NCI-H2171 treated with DMSO at 0.1 percent for 48 hours (cell line): ENCODE measurements at regions not wholly inside any gene's neighbourhood (a gene's known extent, or its start where the extent isn't known, plus 50 kb on each side); places are given as distances from the start of the nearest gene placed in this dataset.

ENCODE experiments used
- DNase-seq: peaks from one replicate; lab custom pipeline; 2025; lab: John Stamatoyannopoulos, UW

DNA sequence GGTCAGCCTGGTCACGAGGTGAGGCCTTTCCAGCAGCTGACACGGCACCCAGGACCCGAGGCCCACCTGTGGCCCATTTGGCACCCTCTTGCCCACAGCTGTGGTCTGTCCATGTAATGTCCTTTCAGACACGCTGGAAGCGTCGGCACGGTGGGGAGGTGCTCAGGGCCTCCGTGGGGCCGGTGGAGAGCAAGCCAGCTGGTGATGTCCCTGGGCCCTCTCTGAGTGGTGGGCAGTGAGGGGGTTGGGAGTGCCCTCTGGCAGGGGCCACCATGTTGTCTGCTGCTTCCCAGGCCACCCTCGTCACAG lies 97.3 kb upstream of the ZNF469 start:
- no peak for DNase-seq

DNA sequence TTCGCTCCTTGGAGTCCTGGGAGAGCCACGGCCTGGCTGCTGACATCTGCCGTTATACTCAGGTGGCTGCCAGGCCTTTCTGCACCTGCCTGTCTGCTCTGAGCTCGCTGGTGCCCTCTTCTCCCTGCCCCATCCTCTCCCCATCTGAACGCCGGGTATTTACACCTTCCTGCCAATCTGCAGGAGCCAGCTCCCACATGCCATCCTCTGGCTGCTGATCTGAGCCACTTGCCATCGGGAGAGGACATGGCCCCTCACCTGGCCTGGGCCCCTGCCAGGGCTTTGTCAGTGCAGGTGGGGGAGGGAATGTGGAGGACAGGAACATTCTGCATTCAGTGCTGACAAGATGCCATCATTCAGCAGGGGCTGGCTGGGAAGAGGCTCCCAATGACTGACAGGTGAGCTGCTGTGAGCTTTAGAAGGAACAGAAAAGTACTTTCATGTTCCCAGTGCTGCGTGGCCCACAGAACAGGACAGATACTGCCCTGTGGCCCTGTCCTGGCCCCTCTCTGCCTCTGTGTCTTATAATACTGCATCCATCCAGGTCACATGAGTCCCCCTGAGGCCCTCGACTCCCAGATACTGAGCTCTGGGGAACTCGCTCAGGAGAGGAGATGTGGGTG lies 96.3 kb upstream of the ZNF469 start:
- peak; percentile 88 for DNase-seq

DNA sequence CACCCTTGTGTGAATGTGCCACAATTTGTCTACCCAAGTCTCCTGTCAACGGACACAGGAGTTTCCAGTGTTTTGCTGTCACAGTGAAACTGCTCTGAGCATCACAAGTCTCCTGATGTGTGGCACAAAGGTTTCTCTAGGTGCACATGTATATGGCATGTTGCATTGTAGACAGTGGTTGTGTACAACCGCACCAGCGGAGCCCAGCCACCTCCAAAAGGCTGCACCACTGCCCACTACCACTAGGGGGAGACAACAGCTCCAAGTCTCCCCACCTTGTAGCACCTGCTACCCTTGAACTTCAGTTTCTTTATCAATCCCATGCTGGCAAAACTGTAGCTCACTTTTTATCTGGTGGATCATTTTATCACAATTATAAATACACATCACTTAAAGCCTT lies 95.5 kb upstream of the ZNF469 start:
- DNase-seq = peak; percentile 48

DNA sequence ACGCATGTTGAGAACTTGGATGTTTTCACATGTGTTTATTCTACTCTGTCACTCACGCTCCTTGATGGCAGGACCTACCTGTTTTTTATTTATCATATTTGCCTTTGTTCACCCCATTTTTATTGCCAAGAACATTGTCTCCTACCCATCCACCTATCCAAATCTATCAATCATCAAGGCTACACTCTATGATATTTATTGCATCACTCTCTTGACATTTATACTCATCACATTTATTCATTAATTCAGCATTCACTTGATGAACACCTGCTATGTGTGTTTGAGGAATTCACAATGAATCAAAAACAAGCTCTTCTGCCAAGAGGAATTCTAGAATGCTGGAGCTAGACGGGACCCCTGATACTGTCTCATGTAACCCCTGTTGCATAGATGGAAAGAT lies 94.5 kb upstream of the ZNF469 start:
- no peak for DNase-seq

DNA sequence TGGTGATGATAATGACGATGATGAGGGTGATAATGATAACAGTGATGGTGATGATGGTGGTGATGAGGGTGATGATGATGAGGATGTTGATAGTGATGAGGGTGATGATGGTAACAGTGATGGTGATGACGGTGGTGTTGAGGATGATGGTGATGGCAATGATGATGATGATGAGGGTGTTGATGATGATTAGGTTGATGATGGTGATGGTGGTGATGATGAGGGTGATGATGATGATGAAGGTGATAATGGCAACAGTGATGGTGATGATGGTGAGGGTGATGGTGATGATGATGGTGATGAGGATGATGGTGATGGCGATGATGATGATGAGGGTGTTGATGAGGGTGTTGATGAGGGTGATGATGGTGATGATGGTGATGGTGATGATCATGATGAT lies 93.8 kb upstream of the ZNF469 start:
- DNase-seq = no peak

DNA sequence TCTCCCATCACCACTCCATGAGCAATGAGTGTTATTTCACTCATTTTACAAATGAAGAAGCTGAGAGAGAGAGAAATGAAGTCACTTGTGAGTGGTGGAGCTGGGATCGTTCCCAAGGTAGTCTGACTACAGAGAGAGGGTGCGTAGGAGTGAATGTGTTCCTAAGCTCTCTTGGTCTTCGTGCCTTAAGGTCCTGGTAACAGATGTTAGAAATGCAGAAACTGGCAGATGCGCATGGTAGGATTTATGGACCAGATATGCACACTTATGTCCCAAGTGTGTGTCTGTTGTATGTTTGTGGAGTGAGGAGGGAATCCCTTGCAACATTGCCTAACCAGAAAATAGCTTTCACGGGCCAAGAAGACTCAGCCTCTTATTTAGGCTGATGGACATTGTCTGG lies 93.2 kb upstream of the ZNF469 start:
- no peak for DNase-seq

DNA sequence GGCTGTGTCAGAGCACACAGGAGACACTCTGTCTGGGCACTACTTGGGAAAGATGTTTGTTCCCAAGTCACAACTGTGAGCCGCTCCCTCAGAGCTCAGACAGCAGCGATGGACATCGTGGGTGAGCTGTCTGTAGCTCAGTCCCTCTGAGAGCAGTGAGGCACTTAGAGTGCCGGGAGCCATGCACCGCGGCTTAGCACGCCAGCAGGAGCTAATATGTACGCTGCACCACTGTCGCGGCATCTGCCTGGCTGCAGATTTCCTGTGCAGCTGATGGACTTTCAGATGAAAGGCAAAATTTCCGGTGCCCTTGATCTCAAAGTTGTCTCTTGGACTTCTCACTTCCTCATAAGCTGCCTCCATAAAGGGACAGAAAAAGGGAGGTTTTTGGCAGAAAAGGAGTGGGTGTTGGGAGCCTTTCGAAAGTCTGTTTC lies 92.8 kb upstream of the ZNF469 start:
- no peak for DNase-seq

DNA sequence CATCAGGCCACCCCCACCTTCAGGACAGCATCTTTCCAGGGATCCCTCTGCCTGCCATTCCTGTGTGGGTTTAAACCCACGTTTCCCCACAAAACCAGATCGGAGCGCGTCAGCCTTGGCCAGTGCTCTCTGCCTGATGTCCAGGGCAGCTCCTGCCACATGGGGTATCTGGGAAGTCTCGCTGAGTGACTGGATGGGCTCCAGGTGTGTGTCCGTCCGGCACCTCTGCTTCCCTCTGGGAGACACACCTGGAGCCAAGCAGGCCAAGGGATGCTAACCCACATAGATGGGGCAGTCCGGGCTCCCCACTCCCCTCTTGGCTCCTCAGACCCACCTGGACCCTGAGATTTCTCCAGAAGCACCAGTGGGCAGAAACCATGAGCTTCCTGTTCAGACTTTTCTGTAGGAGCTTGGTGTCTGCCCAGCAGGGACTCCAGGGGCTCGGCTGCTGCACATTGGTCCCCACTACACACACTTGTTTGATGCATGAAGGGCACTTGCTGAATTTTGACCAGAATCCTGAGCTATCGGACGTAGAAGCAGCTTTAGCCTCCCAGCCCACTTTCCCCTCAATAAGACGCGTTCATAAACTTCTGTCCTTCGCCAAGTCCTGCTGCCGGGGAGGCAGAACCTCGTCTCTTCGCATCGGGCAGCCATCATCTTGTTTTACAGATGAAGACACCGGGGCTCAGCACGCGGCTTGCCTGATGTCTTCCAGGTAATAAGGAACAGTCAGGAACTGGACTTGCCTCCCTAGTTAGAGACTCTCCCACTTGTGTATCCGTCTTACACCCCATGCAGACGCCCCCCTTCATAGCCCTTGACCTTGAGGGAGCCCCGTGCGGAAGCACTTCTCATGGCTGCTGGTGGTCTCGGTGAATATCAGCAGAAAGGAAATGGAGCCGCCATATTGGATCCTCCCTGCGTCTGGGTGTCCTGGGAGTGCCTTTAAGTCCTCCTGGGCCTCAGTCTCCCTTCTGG lies 91.6 kb upstream of the ZNF469 start:
- no peak for DNase-seq

DNA sequence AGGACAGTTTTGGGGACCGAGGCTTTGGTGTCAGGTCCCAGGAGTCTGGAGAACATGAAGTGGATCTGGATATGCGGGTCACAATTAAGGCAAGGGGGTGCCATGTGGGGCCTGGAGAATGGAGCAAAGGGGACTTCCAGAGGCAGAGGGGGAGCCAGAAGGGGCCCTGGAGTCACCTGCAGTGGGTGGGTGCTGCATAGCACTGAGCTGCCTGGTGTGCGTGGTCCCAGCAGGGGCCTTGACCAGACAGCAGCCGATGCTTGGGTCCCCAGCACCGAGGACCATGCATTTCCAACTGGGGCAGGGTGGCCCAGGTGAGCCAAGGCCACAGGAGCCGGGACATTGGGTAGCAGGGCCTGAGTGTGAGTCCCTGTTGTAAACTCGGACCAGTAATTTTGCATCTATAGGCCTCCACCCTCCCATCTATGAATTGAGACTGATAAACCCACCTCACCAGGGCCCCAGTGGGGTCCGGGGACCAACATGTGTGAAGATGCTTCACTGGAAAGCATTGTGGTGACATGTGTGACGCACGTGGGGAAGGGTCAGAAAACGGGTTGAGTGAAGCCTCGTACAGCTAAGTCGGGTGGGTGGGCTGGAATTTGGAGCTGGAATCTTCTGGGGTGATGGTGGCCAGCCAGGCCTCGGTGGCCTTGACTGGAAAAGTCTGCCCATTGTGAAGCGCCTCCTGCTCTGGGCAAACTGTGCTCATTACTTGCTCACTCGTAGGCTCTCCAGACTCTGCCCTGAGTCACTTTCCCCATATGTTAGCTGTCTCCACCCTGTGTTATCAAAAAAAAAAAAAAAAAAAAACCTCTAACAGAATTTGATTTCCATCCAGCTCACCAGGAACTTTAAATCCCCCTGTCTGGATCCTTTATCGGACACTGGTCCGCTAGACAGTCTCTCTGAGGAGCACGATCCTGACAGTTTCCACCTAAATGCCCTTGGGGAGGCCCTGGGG lies 90.5 kb upstream of the ZNF469 start:
- DNase-seq = peak; percentile 5

DNA sequence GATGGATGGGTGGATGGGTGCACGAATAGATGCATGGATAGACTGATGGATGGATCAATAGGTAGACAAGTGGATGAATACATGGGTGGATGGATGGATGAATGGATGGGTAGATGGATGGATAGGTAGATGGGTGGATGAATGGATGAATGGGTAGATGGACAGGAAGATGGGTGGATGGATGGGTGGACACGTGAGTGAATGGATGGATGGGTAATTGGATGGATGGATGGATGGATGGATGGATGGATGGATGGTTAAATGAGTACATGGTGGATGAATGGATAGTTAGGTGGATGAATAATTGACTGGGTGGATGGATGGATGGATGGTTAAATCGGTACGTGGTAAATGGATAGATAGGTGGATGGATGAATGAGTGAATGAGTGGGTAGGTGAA lies 89.7 kb upstream of the ZNF469 start:
- DNase-seq = no peak

DNA sequence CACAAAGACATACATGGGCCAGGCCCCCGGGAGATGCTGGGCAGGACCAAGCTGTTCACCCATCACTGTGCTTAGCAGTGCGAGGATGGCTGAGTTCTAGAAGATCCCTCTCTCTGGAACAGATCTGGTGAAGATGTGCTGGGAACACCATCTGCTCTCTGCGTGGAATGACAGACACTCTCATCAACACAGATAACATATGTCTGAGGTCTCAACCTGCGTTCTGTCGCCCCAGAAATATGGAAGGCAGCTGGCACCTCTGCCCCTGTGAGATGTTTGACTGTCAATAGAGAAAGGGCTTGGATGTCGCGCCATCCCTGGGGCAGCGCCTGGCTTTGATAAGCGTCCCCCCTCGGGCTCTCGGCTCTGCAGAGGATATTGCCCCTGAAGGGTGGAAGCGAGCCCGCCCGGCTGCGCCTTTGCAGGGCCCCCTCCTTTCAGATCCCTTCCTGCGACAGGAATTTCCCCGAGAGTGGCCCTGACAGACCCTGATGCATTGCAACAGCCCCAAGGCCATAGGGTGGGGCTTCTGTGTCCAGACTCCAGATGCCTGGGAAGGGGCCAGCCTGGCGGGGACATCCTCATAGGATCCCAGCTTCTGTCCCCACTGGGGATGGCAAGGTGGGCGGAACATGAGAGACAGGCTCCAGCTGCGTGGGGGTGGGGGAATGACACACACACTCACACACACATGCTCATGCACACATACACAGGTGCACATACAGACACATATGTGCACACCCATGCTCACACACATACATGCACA lies 86.9 kb upstream of the ZNF469 start:
- DNase-seq = peak; percentile 80

DNA sequence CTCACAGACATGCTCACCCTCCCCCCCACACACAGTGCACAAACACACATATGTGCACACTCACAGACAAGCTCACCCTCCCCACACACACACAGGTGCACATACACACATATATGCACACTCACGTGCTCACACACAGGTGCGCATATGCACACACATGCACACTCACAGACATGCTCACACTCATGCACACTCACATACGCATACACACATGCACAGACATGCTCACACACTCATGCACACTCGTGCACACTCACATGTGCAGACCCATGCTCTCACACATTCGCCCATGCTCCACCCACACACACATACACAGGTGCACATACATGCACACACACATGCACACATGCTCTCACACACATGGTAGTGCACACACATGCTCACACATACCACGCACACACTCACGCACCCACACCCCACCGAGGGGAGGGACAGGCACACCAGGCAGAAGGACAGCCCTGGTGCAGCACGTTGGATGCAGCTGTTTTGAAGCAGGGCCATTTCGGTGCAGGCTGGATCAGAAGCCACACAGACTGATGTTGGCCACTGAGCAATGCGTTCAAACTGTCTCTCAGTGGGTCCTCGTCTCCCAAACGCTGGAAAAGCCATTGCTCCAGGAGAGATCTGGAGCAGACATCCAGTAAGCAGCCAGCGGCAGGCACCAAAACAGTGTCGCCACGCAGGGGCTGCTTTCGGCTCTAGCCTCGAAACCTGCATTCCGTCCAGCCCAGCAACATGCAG lies 86.2 kb upstream of the ZNF469 start:
- DNase-seq = no peak

DNA sequence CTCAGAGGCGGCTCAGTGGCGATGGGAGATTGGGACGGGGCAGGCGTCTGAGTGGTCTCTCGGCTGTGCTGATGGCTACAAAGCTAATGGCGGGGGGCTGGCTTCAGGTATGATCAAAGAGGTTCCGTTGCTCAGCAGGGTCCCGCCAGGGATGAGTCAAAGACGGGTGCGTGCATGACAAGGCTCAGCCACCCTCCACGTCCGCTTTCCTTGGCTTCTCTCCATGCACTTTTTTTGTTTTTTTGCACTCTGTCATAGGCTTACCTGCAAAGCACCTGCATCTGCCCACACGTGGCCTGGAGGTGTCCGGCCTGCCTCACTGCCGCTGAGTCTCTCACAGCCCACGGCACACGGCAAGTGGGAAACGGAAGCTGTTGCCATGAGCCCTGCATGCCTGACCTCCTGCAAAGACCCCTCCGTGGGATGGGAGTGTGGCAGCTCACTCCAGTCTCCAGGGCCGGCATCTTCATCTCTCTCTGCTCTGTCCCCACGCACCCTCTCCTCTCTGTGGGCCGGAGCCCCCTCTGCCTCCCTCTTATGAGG lies 85.5 kb upstream of the ZNF469 start:
- DNase-seq = no peak

DNA sequence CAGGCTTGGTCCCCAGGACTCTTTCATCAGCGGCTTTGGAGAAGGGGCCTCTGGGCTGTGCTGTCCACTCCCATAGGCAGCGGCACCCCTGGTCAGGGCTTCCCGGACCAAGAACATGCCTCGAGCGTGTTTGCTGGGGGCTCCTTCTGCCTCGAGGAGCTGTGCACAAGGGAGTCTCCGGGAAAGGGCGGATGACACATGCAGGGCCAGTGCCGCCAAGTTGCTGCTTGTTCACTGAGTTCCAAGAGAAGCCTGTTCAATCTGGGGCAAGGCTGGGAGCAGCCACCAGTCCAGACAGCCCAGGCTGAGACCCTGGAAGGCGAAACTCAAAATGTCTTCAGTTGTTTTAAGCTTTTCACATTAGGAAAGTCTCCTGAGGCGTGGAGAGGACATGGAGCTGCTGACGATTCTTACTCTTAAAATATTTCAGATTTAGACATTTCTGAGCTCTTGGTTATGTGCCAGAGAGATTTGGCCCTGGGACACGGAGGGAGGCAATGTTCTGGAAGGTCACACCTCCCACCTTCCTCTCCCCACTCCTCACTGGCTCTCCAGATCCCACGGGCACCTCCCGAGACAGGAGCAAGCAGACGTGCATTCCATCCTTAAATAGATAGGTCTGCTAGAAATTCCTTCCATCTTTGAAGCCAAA lies 84.5 kb upstream of the ZNF469 start:
- DNase-seq = no peak

DNA sequence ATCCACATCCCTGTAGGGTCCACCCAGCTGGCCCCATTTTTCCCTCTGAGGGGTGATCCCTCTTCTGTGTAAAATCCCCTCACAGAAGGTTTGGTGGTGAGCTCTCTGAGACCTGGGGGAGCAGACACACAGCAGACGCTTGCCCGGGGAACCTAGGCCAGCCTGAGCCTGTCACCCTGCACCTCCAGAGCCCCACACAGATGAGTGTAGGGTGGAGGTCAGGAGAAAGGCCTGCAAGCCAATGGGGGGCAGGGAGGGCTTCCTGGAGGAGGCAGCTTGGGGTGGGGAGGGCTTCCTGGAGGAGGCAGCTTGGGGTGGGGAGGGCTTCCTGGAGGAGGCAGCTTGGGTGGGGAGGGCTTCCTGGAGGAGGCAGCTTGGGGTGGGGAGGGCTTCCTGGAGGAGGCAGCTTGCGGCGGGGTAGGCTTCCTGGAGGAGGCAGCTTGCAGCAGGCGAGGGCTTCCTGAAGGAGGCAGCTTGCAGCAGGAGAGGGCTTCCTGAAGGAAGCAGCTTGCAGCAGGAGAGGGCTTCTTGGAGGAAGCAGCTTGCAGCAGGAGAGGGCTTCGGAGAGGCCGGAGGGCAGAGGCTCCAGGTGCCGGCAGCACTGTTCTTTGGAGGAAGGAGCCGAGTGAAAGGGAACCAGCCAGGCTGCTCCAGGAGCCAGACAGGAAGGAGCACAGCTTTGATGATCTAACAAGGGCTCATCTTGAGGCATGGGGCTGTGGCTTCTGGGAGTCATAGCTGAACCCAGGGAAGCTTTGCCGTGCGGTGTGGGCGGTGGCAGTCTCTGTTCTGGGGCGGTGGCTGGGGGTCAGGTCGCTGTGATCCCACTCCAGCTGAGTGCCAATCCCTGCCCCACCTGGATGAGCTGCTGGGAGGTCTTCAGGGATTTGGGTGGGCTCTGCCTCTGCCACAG lies 83.7 kb upstream of the ZNF469 start:
- DNase-seq = no peak

DNA sequence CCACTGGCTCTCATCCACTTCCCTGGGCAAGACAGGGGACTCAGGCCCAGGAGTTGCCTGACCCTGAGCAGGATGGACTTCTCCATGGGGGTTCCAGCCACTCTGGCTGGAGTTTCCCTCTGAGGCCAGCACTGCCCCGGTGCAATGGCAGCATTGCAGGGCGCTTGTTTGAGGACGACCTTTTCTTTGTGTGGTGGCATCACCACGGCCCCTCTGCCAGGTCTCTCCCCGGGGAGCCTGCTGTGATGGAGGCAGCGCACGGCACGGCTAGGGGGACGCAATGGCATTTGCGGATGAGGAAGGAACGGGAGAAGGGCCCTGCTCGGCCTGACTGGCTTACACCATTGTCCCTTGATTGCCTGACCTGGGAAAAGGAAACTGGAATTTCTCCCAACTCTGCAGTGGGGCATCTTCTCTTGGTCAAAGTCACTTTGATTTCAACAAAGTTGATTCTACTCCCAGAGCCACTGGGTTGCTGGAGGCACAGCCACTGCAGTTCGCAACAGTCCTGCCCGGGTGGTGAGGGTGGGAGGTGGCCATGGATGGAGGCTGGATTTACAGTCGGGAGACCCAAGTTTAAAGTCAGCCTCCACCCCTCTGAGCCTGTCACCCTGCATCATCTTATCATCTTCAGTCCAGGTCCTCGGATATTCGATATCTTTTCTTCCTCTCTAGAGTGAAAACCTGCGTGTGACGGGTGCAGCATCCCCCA lies 82.9 kb upstream of the ZNF469 start:
- DNase-seq = no peak

DNA sequence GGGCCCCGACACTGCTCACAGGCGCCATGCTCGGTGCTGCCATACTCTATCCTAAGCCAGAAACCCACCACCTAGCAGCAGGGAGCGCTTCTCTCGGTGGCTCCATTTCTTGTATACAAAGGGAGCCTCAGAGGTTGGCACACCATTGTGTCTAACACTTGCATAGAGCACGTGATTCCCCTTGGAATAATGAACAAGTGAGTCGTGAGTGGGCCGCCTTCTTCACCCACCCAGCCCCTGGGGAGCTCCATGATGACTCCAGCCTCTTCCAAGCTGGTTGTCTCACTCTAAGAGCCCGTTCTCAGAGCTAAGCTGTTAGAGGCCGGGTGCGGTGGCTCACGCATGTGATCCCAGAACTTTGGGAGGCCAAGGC lies 82.3 kb upstream of the ZNF469 start:
- no peak for DNase-seq

DNA sequence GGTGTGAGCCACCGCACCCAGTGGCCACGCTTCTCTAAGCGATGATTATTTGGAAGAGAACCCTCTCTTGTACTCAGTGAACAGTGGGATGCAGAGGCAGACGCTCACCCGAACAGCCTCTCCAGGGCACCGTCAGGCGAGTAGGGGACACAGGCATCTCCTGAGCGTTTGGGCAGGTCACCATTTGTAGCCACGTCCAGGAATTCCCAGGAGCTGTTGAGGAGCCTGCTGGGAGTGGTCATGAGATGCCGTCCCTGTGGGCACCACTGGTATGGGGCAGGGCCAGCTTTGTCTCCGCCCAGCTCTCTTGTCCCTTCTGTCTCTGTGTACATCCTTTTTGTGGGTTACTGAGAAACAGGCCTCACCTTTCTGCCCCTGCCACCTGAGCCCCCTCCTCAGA lies 81.3 kb upstream of the ZNF469 start:
- no peak for DNase-seq

DNA sequence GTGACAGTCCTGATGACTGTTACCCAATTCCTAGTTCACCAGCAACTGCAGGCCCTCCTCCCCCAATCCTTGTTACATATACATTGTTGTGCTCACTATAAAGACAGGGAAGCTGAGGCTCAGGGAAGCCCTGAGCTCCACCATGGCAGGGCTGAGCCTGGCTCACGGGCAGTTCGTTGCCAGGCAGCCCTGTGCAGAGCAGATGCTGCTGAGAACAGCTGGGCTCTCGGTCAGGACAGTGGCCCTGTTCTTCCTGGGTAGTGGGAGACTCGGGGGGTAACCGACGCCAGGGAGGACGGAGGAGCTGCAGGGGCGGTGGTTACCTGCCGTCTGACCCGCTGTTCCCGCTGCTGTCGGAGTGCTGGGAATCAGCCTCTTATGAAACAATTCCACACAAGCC lies 80.9 kb upstream of the ZNF469 start:
- no peak for DNase-seq
